Mesothelial cell of epicardium (in vitro differentiated cells): ENCODE measurements at regions not wholly inside any gene's neighbourhood (a gene's known extent, or its start where the extent isn't known, plus 50 kb on each side); places are given as distances from the start of the nearest gene placed in this dataset.

Source experiments
- DNase-seq, 2 experiments: peaks; one replicate each; pipeline ENCODE4 v3.0.0; 2021; ENCODE audit warnings: low spot score in 2 of 2; ENCODE audit not compliant: unreplicated experiment in 2 of 2
- H3K27ac Mint-ChIP-seq: 2 replicates; pipeline ENCODE4 v1.8.0; 2021; ENCODE audit warnings: mixed read lengths
- H3K27me3 Mint-ChIP-seq: 2 replicates; pipeline ENCODE4 v1.8.0; 2021; ENCODE audit warnings: low read depth, mixed read lengths
- H3K36me3 Mint-ChIP-seq: 2 replicates; pipeline ENCODE4 v1.8.0; 2021; ENCODE audit warnings: mixed read lengths
- H3K4me1 Mint-ChIP-seq: 2 replicates; pipeline ENCODE4 v1.8.0; 2021; ENCODE audit warnings: mixed read lengths
- H3K4me3 Mint-ChIP-seq: 2 replicates; pipeline ENCODE4 v1.8.0; 2021; ENCODE audit warnings: mild to moderate bottlenecking, moderate library complexity, mixed read lengths
- H3K9me3 Mint-ChIP-seq: 2 replicates; pipeline ENCODE4 v1.8.0; 2021; ENCODE audit warnings: mixed read lengths
- CTCF ChIP-seq: fragments of 200-600 bp; sonication (generic); IDR thresholded peaks from one replicate; pipeline ENCODE4 v1.5.0; 2021; ENCODE audit warnings: antibody characterized with exemption; ENCODE audit not compliant: unreplicated experiment

DNA sequence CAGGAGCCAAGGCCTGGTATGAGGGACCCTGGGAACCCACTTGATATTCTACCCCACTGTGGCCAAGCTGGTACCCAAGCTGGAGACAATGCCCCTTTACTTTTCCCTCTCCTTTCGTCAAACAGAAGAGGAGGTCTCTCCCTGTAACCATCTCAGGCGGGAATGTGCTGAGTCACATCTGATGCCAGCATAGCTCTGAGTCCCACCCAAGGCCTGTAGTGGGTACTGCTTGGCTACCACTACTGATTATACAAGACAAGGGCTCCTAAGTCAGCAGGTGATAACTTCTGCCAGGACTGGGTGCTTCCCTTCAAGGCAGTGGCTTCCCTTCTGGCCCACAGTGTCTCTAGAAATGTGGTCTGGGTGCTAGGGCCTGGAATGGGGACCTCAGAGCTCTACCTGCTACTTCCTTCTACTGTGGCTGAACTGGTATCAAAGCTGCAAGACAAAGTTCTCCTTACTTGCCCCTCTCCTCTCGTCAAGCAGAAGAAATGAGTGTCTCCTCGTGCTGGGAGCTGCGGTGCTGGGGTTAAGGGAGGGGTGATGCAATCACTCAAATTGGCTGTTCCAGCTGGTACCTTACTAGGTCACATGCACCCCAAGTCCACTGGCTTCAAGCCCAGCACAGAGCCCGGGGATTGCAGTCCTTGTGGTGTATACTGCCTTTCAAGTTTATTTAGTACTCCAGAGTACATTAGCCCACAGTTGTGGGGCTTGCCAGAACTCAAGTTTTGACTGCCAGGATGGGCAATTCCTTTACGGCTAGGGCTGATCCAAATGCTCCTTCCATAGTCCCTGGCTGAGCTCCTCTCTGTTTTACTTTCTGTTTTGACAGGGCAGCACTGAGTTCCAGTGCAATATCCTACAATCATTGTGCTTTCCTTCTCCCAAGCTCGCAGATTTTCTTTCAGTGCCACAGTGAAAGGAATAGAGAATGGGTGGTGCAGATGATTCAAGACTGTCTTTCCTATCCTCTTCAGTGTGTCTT, 419.7 kb upstream of the CNTN5 start:
- Mint-ChIP-seq H3K4me1 (no peaks in the 10 kb centered on the region), H3K27ac (no peak overlapping the region), H3K27me3 (no peaks in the 10 kb centered on the region), H3K36me3 (no peaks in the 10 kb centered on the region), H3K9me3 (peaks cover 10% of the 10 kb centered on the region), H3K4me3 (no peak overlapping the region)
- no peak for DNase-seq
- TF ChIP-seq CTCF, result no peak

DNA sequence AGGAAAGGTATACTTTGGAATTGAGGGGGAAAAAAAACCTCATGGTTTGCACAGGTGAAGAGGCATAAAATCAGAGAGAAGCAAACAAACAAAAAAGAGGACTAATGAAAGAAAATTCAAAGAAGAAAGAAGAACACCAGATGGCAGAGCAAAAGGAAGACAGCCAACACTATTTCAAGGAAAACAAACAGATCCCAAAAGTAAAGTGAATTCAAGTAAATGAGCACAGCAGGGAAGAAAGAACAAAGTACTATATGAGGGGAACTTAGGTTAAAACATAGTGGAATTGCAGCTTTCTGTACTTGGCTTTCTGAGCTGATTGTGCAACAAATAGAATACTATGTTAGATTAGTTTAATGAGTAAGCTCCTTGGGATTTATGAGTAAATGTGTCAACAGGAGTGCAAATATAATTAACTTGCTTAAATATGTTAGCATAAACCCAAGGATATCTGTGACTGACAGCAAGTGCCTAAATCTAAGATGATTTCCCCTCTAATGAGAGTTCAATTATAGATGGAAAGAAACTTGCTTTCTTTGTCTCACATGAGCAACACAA, 404.6 kb upstream of the CNTN5 start:
- Mint-ChIP-seq H3K27ac (no peak overlapping the region), H3K4me1 (no peaks in the 10 kb centered on the region), H3K4me3 (no peak overlapping the region), H3K27me3 (no peaks in the 10 kb centered on the region), H3K9me3 (peaks cover 32% of the 10 kb centered on the region), H3K36me3 (peaks cover 7% of the 10 kb centered on the region)
- DNase-seq, result no peak
- TF ChIP-seq CTCF, result no peak

DNA sequence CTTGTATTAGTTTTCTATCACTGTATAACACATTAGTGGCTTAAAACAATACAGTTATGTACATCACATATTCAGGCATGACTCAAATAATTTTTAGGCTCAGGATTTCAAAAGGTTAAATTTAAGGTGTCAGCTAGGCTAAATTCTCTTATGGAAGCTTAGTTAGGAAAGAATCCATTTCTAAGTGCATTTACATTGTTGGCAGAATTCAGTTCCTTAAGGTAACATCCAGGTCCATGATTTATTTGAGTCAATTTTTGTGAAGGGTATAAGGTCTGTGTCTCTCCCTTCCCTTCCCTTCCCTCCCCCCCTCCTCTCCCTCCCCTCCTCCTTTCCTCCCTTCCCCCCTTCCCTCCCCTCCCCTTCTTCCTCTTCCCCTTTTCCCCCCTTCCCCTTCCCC, 399.0 kb upstream of the CNTN5 start:
- Mint-ChIP-seq H3K36me3 (peaks cover 7% of the 10 kb centered on the region), H3K27ac (no peak overlapping the region), H3K4me1 (no peaks in the 10 kb centered on the region), H3K4me3 (no peak overlapping the region), H3K27me3 (no peaks in the 10 kb centered on the region), H3K9me3 (peaks cover 42% of the 10 kb centered on the region)
- DNase-seq, result no peak
- no peak for TF ChIP-seq CTCF

DNA sequence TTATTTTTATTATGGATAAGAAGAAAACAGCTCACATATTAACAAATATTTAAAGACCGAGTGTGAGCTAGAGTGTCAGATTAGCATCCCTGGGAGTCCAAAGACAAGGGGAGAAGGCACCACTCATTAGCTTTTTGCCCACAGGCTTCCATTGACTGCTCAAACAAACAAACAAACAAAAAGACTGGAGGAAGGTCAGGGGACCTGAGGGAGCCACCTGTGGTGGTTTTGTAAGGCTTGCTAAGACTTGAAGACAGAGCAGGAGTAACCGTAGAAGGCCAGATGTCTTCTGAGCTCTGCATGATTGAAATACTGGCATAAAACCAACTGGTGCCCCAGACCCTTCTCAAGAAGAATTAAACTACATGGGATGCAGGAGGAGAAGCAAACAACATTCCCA, 395.2 kb upstream of the CNTN5 start:
- no peak for TF ChIP-seq CTCF
- Mint-ChIP-seq H3K4me3 (no peak overlapping the region), H3K36me3 (no peaks in the 10 kb centered on the region), H3K27ac (no peak overlapping the region), H3K4me1 (no peaks in the 10 kb centered on the region), H3K27me3 (no peaks in the 10 kb centered on the region), H3K9me3 (peaks cover 22% of the 10 kb centered on the region)
- DNase-seq, result no peak

GRCh38 chr11:98630736-98631135, 390.0 kb upstream of the CNTN5 start:
- Mint-ChIP-seq H3K27ac (no peak overlapping the region), H3K4me3 (no peak overlapping the region), H3K4me1 (no peaks in the 10 kb centered on the region), H3K9me3 (peaks cover 16% of the 10 kb centered on the region), H3K27me3 (no peaks in the 10 kb centered on the region), H3K36me3 (no peaks in the 10 kb centered on the region)
- DNase-seq, result no peak
- TF ChIP-seq CTCF, result no peak
